H4 (cell line): ENCODE measurements at regions not wholly inside any gene's neighbourhood (a gene's known extent, or its start where the extent isn't known, plus 50 kb on each side); places are given as distances from the start of the nearest gene placed in this dataset.

Experiments
- DNase-seq: peaks from one replicate; pipeline ENCODE4 v3.0.0-alpha.2; 2015; ENCODE audit warnings: low spot score

DNA sequence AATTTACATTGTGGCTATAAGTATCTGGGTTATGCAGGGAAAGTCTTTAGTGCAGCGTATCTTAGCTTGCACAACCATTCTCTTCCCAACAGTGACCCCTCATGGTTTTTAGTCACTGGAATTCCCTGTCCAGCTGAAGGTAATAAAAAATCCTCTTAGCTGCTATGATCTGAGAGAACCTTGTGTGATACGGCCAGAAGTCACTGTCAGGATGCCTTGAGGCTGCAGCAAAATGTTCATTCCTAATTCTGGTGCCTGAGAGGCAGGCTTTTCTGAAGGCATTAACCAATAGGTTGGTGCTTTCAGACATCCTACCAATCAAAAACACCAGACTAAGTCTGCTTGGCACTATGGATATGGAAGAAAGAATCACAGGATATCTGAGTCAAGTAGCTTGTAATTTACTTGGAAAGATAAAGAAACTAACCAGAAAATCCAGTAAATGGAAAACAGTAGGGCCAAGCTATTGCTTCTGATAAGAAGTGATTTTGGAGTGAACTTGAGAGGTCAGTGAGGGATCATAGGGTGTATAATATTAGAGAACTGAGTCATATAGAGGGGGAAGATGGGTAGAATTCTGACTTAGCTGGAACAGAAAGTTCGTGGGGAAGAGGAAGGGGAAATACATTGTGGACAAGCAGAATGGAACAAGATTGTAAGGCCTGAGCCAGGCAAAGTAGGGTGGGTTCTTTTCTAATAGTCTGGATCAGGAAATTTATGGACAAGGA lies 89.0 kb upstream of the SLC14A2 start:
- DNase-seq, result no peak

- no peak for DNase-seq
Observed at GRCh38 chr18:45527891-45528290, 87.4 kb upstream of the SLC14A2 start.

- no peak for DNase-seq
Observed at GRCh38 chr18:45528712-45529336, 86.5 kb upstream of the SLC14A2 start.

- DNase-seq, result no peak
Observed at GRCh38 chr18:45538444-45538843, 76.8 kb upstream of the SLC14A2 start.

- no peak for DNase-seq
Observed at GRCh38 chr18:45539491-45539891, 75.8 kb upstream of the SLC14A2 start.

GRCh38 chr18:45540125-45540524 lies 75.2 kb upstream of the SLC14A2 start:
- DNase-seq, result no peak

DNA sequence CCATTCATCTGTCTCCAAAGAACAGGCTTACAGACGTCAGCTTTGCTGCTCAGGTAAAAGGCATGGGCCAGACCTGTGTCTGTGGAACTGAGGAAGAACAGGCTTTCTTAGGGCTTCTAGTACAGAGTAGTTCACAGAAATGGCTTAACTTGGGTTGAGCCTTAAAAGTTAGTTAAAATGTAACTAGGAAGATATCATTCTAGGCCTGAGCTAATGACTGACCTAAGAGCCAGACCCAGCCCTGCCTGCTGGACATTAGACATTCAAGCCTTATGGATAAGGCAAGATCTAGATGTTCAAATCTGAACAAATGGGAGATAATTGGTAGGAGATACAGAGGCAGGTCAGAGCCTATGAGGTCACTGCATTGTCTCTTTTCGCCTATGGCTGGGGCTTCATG lies 73.9 kb upstream of the SLC14A2 start:
- DNase-seq, result no peak

- no peak for DNase-seq
Observed at GRCh38 chr18:45542043-45542442, 73.2 kb upstream of the SLC14A2 start.

DNA sequence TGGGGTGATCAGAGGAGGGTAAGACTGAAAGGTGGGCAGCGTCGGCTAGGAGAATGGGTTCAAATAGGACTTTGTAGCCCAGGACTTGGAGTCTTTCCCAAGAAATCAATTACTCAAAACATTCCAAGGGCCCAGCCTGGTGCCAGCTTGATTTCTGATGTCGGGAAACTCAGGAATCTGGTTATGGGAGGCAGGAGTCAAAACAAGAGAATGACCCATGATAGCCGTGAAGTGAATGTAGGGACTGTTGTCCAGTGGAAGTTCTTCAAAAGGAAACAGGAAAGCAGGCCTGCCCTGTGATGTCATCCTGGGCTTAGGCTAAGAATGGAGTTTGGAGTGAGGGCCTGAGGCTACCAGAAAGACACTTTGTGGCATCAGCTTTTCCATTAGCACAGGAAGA lies 67.4 kb upstream of the SLC14A2 start:
- no peak for DNase-seq

DNA sequence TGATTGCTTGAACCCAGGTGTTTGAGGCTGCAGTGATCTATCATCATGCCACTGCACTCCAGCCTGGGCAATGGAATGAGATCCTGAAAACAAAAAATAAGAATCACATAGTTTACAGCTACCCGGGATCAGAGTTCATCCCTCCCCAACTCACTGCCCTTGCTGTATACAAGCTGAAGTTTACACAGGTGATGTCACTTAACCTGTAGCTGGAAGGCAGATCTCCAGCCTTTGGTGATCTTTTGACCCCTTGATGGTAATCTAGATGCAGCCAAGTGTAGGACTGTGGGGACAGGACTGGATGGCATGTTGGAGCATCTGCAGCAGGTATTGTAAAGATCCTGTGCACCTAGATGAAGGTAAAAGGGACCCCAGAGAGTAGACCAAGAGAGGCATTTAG lies 66.7 kb upstream of the SLC14A2 start:
- DNase-seq, result no peak

GRCh38 chr18:45549290-45549689 lies 66.0 kb upstream of the SLC14A2 start:
- no peak for DNase-seq

GRCh38 chr18:45551142-45551815 lies 64.0 kb upstream of the SLC14A2 start:
- no peak for DNase-seq

DNA sequence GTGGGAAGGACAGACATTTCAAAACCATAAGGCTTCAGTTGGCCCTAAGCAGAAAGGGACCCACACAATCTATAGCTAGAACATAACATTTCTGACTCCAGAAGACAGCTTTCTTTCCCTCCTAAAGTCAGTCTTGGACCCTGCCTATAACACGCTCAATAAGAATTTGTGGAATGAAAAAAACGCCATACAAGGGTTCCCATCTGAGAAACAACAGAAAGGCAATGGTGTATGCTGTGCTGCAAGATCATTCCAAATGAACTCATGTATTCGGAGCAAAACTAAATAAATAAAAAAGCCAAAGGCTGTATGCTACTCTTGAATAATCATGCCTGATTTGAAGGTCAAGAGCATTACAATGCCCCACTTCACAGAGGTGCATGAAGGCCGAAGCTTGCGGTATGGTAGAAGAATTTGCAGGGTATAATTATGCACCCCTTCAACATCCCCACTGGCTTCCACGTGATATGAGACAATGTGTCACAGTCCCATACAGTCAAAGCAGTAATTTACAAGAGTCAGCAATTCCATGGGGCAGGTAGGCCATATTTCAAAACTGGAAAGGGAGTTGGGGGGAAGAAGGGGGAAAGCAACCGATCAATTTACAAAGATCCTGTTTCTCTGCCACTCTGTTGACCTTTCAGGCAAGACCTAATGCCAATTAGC lies 61.4 kb upstream of the SLC14A2 start:
- DNase-seq, result no peak

GRCh38 chr18:45554389-45554737 lies 60.9 kb upstream of the SLC14A2 start:
- DNase-seq, result no peak

GRCh38 chr18:45556222-45556621 lies 59.1 kb upstream of the SLC14A2 start:
- DNase-seq, result no peak

DNA sequence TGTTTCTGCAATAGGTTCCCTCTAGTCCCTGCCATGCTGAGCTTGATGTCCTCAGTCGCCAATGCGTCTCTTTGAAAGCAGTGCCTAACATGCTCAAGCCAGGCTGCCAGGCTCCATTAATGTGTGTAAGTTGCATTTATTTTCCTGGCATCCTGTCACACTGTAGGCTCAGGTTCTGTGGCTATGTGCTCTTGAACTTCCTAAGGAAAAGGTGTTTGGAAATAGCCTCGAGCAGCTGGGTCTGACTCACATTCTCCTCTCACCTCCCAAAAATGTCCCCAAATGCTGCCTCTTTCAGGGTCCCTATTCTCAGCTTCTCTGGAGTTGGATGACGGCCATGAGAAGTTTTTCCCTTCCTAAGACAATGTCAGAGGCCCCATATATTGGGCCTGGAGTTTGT lies 58.0 kb upstream of the SLC14A2 start:
- no peak for DNase-seq

GRCh38 chr18:45557779-45558178 lies 57.5 kb upstream of the SLC14A2 start:
- DNase-seq, result no peak

- DNase-seq, result no peak
Observed at GRCh38 chr18:45559258-45559657, 56.0 kb upstream of the SLC14A2 start.

GRCh38 chr18:45560870-45561269 lies 54.4 kb upstream of the SLC14A2 start:
- DNase-seq, result no peak

- DNase-seq, result no peak
Observed at GRCh38 chr18:45562567-45563479, 52.5 kb upstream of the SLC14A2 start.

- DNase-seq, result no peak
Observed at GRCh38 chr18:45565280-45565970, 49.9 kb upstream of the SLC14A2 start.
